GM12878 (cell line): ENCODE measurements at regions not wholly inside any gene's neighbourhood (a gene's known extent, or its start where the extent isn't known, plus 50 kb on each side); places are given as distances from the start of the nearest gene placed in this dataset.

Experiments used
- ATAC-seq: fragments of 200-7000 bp; cut with Tn5 transposase; 3 replicates; pipeline ENCODE4 v1.9.1; 2020; ENCODE audit warnings: mild to moderate bottlenecking, moderate library complexity
- BruUV-seq: library from RNA; stranded (reverse); fragments of 400-500 nt; replicated peaks from 2 replicates; lab custom pipeline; 2021; lab: Mats Ljungman, UMichigan
- CTCF ChIA-PET: fragments of 300-600 bp; sonication (Branson Sonifier 250); formaldehyde crosslinking; extraction: SDS; loops from one replicate; lab custom pipeline; 2021; ENCODE audit warnings: inconsistent platforms; lab: Yijun Ruan, JAX
- POLR2A ChIA-PET: fragments of 350-600 bp; formaldehyde crosslinking; extraction: SDS; loops from one replicate; lab custom pipeline; 2021; ENCODE audit warnings: inconsistent platforms; lab: Charles Lee
- RAD21 ChIA-PET: fragments of 300-600 bp; sonication (Branson Sonifier 250); formaldehyde crosslinking; loops from one replicate; lab custom pipeline; 2023; ENCODE audit warnings: antibody characterized with exemption; ENCODE audit not compliant: unreplicated experiment; lab: Charles Lee
- SMC1A ChIA-PET: fragments of 300-600 bp; sonication (Branson Sonifier 250); formaldehyde crosslinking; loops from one replicate; lab custom pipeline; 2023; ENCODE audit not compliant: unreplicated experiment, uncharacterized antibody; lab: Charles Lee
- DNase-seq: peaks from one replicate; pipeline ENCODE4 v3.0.0-alpha.2; 2011; ENCODE audit warnings: low read depth, low spot score
- FAIRE-seq: peaks from 3 replicates; lab custom pipeline; 2011; peaks lifted over from hg19 to GRCh38; lab: Jason Lieb, UNC
- H2AFZ ChIP-seq: 2 replicates; pipeline ENCODE4 v1.6.0; 2011; ENCODE audit warnings: low read depth, low read length, control low read depth; ENCODE audit not compliant: control insufficient read depth
- H3K27ac ChIP-seq: 2 replicates; pipeline ENCODE4 v1.5.1; 2011; ENCODE audit warnings: control low read depth; ENCODE audit not compliant: control insufficient read depth, insufficient read depth
- H3K27me3 ChIP-seq, 2 experiments: replicated peaks in 1 of 2; 2 replicates each; pipeline versions ENCODE4 v1.6.0 to v1.6.1; 2011; ENCODE audit warnings: low read length in 1 of 2; ENCODE audit not compliant: control insufficient read depth in 2 of 2, insufficient read depth in 2 of 2
- H3K36me3 ChIP-seq, 2 experiments: 2 replicates each; pipeline ENCODE4 v1.5.1; 2011; ENCODE audit warnings: low read length in 1 of 2; ENCODE audit not compliant: control insufficient read depth in 2 of 2, insufficient read depth in 2 of 2
- H3K4me1 ChIP-seq: 2 replicates; pipeline ENCODE4 v1.6.1; 2011; ENCODE audit warnings: mild to moderate bottlenecking, low read length, moderate library complexity, mixed read lengths; ENCODE audit not compliant: control insufficient read depth, insufficient read depth
- H3K4me2 ChIP-seq: 2 replicates; pipeline ENCODE4 v1.6.0; 2011; ENCODE audit warnings: control low read depth; ENCODE audit not compliant: control insufficient read depth, insufficient read depth
- H3K4me3 ChIP-seq: fragments of 200-600 bp; sonication (generic); 2 replicates; pipeline ENCODE4 v1.5.1; 2016
- H3K79me2 ChIP-seq: 2 replicates; pipeline ENCODE4 v1.6.0; 2011; ENCODE audit warnings: low read length; ENCODE audit not compliant: control insufficient read depth, insufficient read depth
- H3K9ac ChIP-seq: 2 replicates; pipeline ENCODE4 v1.8.0; 2011; ENCODE audit warnings: low read length, control low read depth, mixed read lengths; ENCODE audit not compliant: control insufficient read depth, insufficient read depth
- H3K9me3 ChIP-seq: replicated peaks from 3 replicates; pipeline ENCODE4 v1.5.1; 2011; ENCODE audit warnings: mild to moderate bottlenecking, low read length; ENCODE audit not compliant: control insufficient read depth, insufficient read depth
- H4K20me1 ChIP-seq: 2 replicates; pipeline ENCODE4 v1.6.0; 2011; ENCODE audit not compliant: control insufficient read depth, insufficient read depth
- BMI1 ChIP-seq: fragments of 450-650 bp; IDR thresholded peaks from 2 replicates; pipeline ENCODE4 v1.6.1; 2016; ENCODE audit warnings: mild to moderate bottlenecking, moderate library complexity, borderline replicate concordance
- CBFB ChIP-seq: IDR thresholded peaks from 2 replicates; pipeline ENCODE4 v1.6.1; 2016; ENCODE audit warnings: antibody characterized with exemption, low read depth
- CHD1 ChIP-seq: IDR thresholded peaks from 2 replicates; pipeline ENCODE4 v1.6.1; 2012; ENCODE audit warnings: low read depth, low read length, improper control_type of control experiment
- CHD2 ChIP-seq: IDR thresholded peaks from 2 replicates; pipeline ENCODE4 v1.6.1; 2011; ENCODE audit warnings: low read depth, low read length, improper control_type of control experiment, borderline replicate concordance
- CTCF ChIP-seq, 3 experiments: IDR thresholded peaks in 2 of 3; conservative IDR thresholded peaks in 1 of 3; 2 replicates each; pipeline ENCODE4 v1.5.1; 2011; ENCODE audit warnings: low read depth in 3 of 3, low read length in 3 of 3, mild to moderate bottlenecking in 3 of 3, control low read depth in 2 of 3, moderate library complexity in 2 of 3, inconsistent platforms in 1 of 3, mixed read lengths in 1 of 3; ENCODE audit not compliant: control insufficient read depth in 2 of 3, insufficient read depth in 1 of 3; ENCODE audit errors: extremely low read depth in 1 of 3
- DPF2 ChIP-seq: fragments of 450-650 bp; IDR thresholded peaks from 2 replicates; pipeline ENCODE4 v1.6.1; 2017; ENCODE audit warnings: mild to moderate bottlenecking
- EED ChIP-seq: sonication (generic); IDR thresholded peaks from 2 replicates; pipeline ENCODE4 v1.6.1; 2016; ENCODE audit warnings: antibody characterized with exemption, low read depth
- EZH2 ChIP-seq: IDR thresholded peaks from 2 replicates; pipeline ENCODE4 v1.6.1; 2012; ENCODE audit warnings: low read depth, mild to moderate bottlenecking, control low read depth, inconsistent platforms, low read length, borderline replicate concordance; ENCODE audit not compliant: control insufficient read depth
- HDAC2 ChIP-seq: fragments of 200-600 bp; sonication (generic); IDR thresholded peaks from 2 replicates; pipeline ENCODE4 v1.6.1; 2017
- HDGF ChIP-seq: fragments of 450-650 bp; IDR thresholded peaks from 2 replicates; pipeline ENCODE4 v1.6.1; 2016; ENCODE audit warnings: antibody characterized with exemption
- IKZF1 ChIP-seq: fragments of 450-650 bp; conservative IDR thresholded peaks from 2 replicates; pipeline ENCODE4 v1.6.1; 2017; ENCODE audit warnings: antibody characterized with exemption, mild to moderate bottlenecking
- IKZF2 ChIP-seq, 2 experiments: fragments of 450-650 bp; IDR thresholded peaks; 2 replicates each; pipeline ENCODE4 v1.6.1; 2017; ENCODE audit warnings: mild to moderate bottlenecking in 2 of 2, moderate library complexity in 2 of 2
- NFYA ChIP-seq: IDR thresholded peaks from 2 replicates; pipeline ENCODE4 v1.6.1; 2011; ENCODE audit warnings: low read depth, mild to moderate bottlenecking, low read length, improper control_type of control experiment, borderline replicate concordance
- NR2C1 ChIP-seq: fragments of 450-650 bp; IDR thresholded peaks from 2 replicates; pipeline ENCODE4 v1.6.1; 2017; ENCODE audit warnings: antibody characterized with exemption, mild to moderate bottlenecking, moderate library complexity
- PBX3 ChIP-seq: IDR thresholded peaks from 2 replicates; pipeline ENCODE4 v1.6.1; 2011; ENCODE audit warnings: mild to moderate bottlenecking, low read depth, low read length, moderate library complexity; ENCODE audit not compliant: insufficient replicate concordance
- PML ChIP-seq: IDR thresholded peaks from 2 replicates; pipeline ENCODE4 v1.6.1; 2012; ENCODE audit warnings: low read length, inconsistent platforms
- POLR2A ChIP-seq: IDR thresholded peaks from 2 replicates; pipeline ENCODE4 v1.6.1; 2011; ENCODE audit warnings: low read depth, mild to moderate bottlenecking, low read length
- RBBP5 ChIP-seq: fragments of 200-600 bp; sonication (generic); conservative IDR thresholded peaks from 2 replicates; pipeline ENCODE4 v1.6.1; 2016
- RFX5 ChIP-seq: IDR thresholded peaks from 2 replicates; pipeline ENCODE4 v1.6.1; 2011; ENCODE audit warnings: low read depth, low read length, improper control_type of control experiment
- RUNX3 ChIP-seq: IDR thresholded peaks from 2 replicates; pipeline ENCODE4 v1.6.1; 2012; ENCODE audit warnings: low read length, inconsistent platforms
- TAF1 ChIP-seq: IDR thresholded peaks from 2 replicates; pipeline ENCODE4 v1.6.1; 2011; ENCODE audit warnings: mild to moderate bottlenecking, low read depth, low read length, borderline replicate concordance
- TCF12 ChIP-seq: IDR thresholded peaks from 2 replicates; pipeline ENCODE4 v1.6.1; 2011; ENCODE audit warnings: low read depth, mild to moderate bottlenecking, low read length
- ZZZ3 ChIP-seq: IDR thresholded peaks from 2 replicates; pipeline ENCODE4 v1.6.1; 2011; ENCODE audit warnings: low read depth; ENCODE audit not compliant: control insufficient read depth, insufficient read length
- WGBS: methylation state at CpG from one replicate; pipeline ENCODE4 v1.1.6; 2016; ENCODE audit warnings: low lambda C conversion rate; ENCODE audit not compliant: insufficient replicate concordance, insufficient coverage; ENCODE audit errors: missing lambda C conversion rate; 5-methylcytosine and 5-hydroxymethylcytosine counted together
- in situ Hi-C: fragments of 300-500 bp; cut with MboI; formaldehyde crosslinking; loops from 9 replicates; pipeline ENCODE4 v1.14.3; 2018; ENCODE audit warnings: mixed read lengths
- intact Hi-C: fragments of 100-400 bp; cut with micrococcal nuclease; formaldehyde crosslinking; loops from one replicate; pipeline ENCODE4 v1.14.2; 2022; ENCODE audit not compliant: unreplicated experiment

- TF ChIP-seq HDAC2 (no peak), RBBP5 (no peak), CHD1 (no peak), HDGF (no peak), CHD2 (no peak), POLR2A (no peak), IKZF1 (no peak), ZZZ3 (no peak)
Measured at GRCh38 chr21:35509001-35509704, 460.1 kb upstream of the RUNX1 start (continued).

GRCh38 chr21:35508139-35508888, 459.2 kb upstream of the RUNX1 start:
- in situ Hi-C loops: no loop called here
- no peak overlapping the region for H3K4me2 ChIP-seq
- RAD21 ChIA-PET: no interaction called here
- ATAC-seq (no peak), DNase-seq (no peak), FAIRE-seq (no peak)
- POLR2A ChIA-PET: no interaction called here
- H2AFZ ChIP-seq: no peak overlapping the region
- H3K36me3 ChIP-seq: no peaks in the 10 kb centered on the region
- CTCF ChIA-PET: interaction anchor here (1.7 kb wide), 1 partner anchor 763 kb away, joined by 3 read pairs; no protein-coding TSS in a partner anchor
- no peaks in the 10 kb centered on the region for H3K4me1 ChIP-seq
- no peaks in the 10 kb centered on the region for H3K79me2 ChIP-seq
- no peak overlapping the region for H3K9ac ChIP-seq
- H3K9me3 ChIP-seq: no peaks in the 10 kb centered on the region
- BruUV-seq: no TSS peak
- SMC1A ChIA-PET: interaction anchor here (0.9 kb wide), 1 partner anchor 783 kb away, joined by 3 read pairs; no protein-coding TSS in a partner anchor
- no peaks in the 10 kb centered on the region for H4K20me1 ChIP-seq
- 38% methylated on average over 8 of the region's 8 CpGs for WGBS
- no peak overlapping the region for H3K4me3 ChIP-seq
- intact Hi-C loops: no loop called here
- no peak overlapping the region for H3K27ac ChIP-seq
- H3K27me3 ChIP-seq: no peaks in the 10 kb centered on the region; a peak in 2 of 4 replicates
- TF ChIP-seq EED: no peak
- TF ChIP-seq CBFB: no peak
- TF ChIP-seq IKZF2 (IDR thresholded peaks at IDR 0.05): no peak
- no peak for TF ChIP-seq PML
- no peak for TF ChIP-seq DPF2
- no peak for TF ChIP-seq RUNX3
- TF ChIP-seq TCF12: no peak
- no peak for TF ChIP-seq EZH2
- no peak for TF ChIP-seq NFYA
- TF ChIP-seq PBX3: no peak
- TF ChIP-seq TAF1: no peak
- TF ChIP-seq NR2C1: no peak
- TF ChIP-seq BMI1: no peak
- TF ChIP-seq RBBP5: no peak
- TF ChIP-seq CTCF (IDR thresholded peaks at IDR 0.05 in 2 of 3, conservative IDR thresholded peaks at IDR 0.05 in 1 of 3; ENCODE audit: control insufficient read depth in 2 of 3, extremely low read depth in 1 of 3, insufficient read depth in 1 of 3, low read depth in 3 of 3, low read length in 3 of 3): no peak
- no peak for TF ChIP-seq RFX5
